ENCODE measurements at regions not wholly inside any gene's neighbourhood (a gene's known extent, or its start where the extent isn't known, plus 50 kb on each side); places are given as distances from the start of the nearest gene placed in this dataset.
A peak's percentile ranks its signal among the peaks of the same experiment; 100 is the strongest.

GRCh38 chr17:51430591-51430990 is 170.2 kb downstream of the UTP18 start:
- Mint-ChIP-seq H3K36me3 (no peaks in the 10 kb centered on the region), H3K9me3 (no peaks in the 10 kb centered on the region), H3K4me1 (peaks cover 57 to 70% (median 64%) of the 10 kb centered on the region in 4 donors), H3K4me3 (peak overlapping the region in 6 of 8 donors; percentile 14 to 78 (median 48)), H3K27ac (peak overlapping the region; percentile 81 to 99 (median 96)), H3K27me3 (no peaks in the 10 kb centered on the region)
- Histone ChIP-seq H3K27ac (ENCODE audit: low read depth, low read length) (peak overlapping the region; percentile 84), H3K4me1 (ENCODE audit: insufficient read depth, low read length) (peaks cover 68% of the 10 kb centered on the region), H3K4me3 (ENCODE audit: low read length in 2 of 2) (no peak overlapping the region), H3K36me3 (ENCODE audit: insufficient read depth, low read length) (no peaks in the 10 kb centered on the region), H3K27me3 (ENCODE audit: insufficient read depth, low read length) (no peaks in the 10 kb centered on the region), H3K9me3 (ENCODE audit: control insufficient read depth in 1 of 2, low read length in 2 of 2) (no peaks in the 10 kb centered on the region)
- ChIA-PET POLR2A (ENCODE audit: partially characterized antibody) (interaction anchor here (1.0 kb wide), 1 partner anchor 9 kb away, joined by 3 read pairs; no protein-coding TSS in a partner anchor), CTCF (ENCODE audit: partially characterized antibody) (interaction anchor here (0.8 to 1.5 kb wide), 2 partner anchors 31 to 59 kb away, joined by 3 to 5 read pairs; no protein-coding TSS in a partner anchor)
- intact Hi-C loops (cut with micrococcal nuclease) = no loop called here
- DNase-seq = peak in 2 of 5 donors; percentile 21 to 50

GRCh38 chr17:51434434-51435170 is 174.3 kb downstream of the UTP18 start:
- peak overlapping the region; percentile 19 to 93 (median 73) for H3K27ac Mint-ChIP-seq
- CTCF ChIA-PET (ENCODE audit: partially characterized antibody) = interaction anchor here (1.1 to 2.5 kb wide), 9 partner anchors 9 to 200 kb away, joined by 3 to 21 read pairs (median 5); no protein-coding TSS in a partner anchor
- intact Hi-C loops (cut with micrococcal nuclease) = loop anchor here (1.0 kb wide), 1 partner anchor 63 kb away; no protein-coding TSS in a partner anchor
- H3K4me3 Mint-ChIP-seq = peak overlapping the region in 7 of 8 donors; percentile 11 to 87 (median 33)
- Histone ChIP-seq H3K27me3 (ENCODE audit: insufficient read depth, low read length) (no peaks in the 10 kb centered on the region), H3K27ac (ENCODE audit: low read depth, low read length) (no peak overlapping the region), H3K36me3 (ENCODE audit: insufficient read depth, low read length) (no peaks in the 10 kb centered on the region), H3K4me1 (ENCODE audit: insufficient read depth, low read length) (peaks cover 62% of the 10 kb centered on the region), H3K4me3 (ENCODE audit: low read length in 2 of 2) (no peak overlapping the region), H3K9me3 (ENCODE audit: control insufficient read depth in 1 of 2, low read length in 2 of 2) (no peaks in the 10 kb centered on the region)
- POLR2A ChIA-PET (ENCODE audit: partially characterized antibody) = no interaction called here
- no peak for DNase-seq
- H3K4me1 Mint-ChIP-seq = peaks cover 36 to 68% (median 49%) of the 10 kb centered on the region in 4 donors
- no peaks in the 10 kb centered on the region for H3K27me3 Mint-ChIP-seq
- no peaks in the 10 kb centered on the region for H3K36me3 Mint-ChIP-seq
- H3K9me3 Mint-ChIP-seq = no peaks in the 10 kb centered on the region

DNA sequence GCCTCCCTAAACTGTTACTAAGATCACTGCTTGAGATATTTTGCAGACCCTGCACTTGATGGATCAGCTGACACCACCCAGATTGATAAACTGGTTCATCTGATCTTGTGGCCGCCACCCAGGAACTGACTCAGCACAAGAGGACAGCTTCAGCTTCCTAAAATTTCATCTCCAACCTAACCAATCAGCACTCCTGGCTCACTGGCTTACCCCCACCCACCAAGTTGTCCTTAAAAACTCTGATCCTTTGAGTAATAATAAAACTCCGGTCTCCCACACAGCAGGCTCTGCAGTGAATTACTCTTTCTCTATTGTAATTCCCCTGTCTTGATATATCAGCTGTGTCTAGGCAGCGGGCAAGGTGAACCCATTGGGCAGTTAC is 174.8 kb downstream of the UTP18 start:
- no peaks in the 10 kb centered on the region for H3K9me3 Mint-ChIP-seq
- Histone ChIP-seq H3K36me3 (ENCODE audit: insufficient read depth, low read length) (no peaks in the 10 kb centered on the region), H3K27ac (ENCODE audit: low read depth, low read length) (peak overlapping the region; percentile 15), H3K4me1 (ENCODE audit: insufficient read depth, low read length) (peaks cover 62% of the 10 kb centered on the region), H3K27me3 (ENCODE audit: insufficient read depth, low read length) (no peaks in the 10 kb centered on the region), H3K9me3 (ENCODE audit: control insufficient read depth in 1 of 2, low read length in 2 of 2) (no peaks in the 10 kb centered on the region), H3K4me3 (ENCODE audit: low read length in 2 of 2) (peak overlapping the region in 1 of 2 donors; percentile 20)
- ChIA-PET POLR2A (ENCODE audit: partially characterized antibody) (no interaction called here), CTCF (ENCODE audit: partially characterized antibody) (interaction anchor here (1.1 to 2.5 kb wide), 12 partner anchors 9 to 199 kb away, joined by 3 to 21 read pairs (median 5); no protein-coding TSS in a partner anchor)
- H3K4me3 Mint-ChIP-seq = peak overlapping the region; percentile 7 to 87 (median 75)
- peaks cover 32 to 67% (median 47%) of the 10 kb centered on the region in 4 donors for H3K4me1 Mint-ChIP-seq
- DNase-seq = peak in 2 of 5 donors; percentile 22 to 63
- peak overlapping the region; percentile 54 to 93 (median 74) for H3K27ac Mint-ChIP-seq
- H3K27me3 Mint-ChIP-seq = no peaks in the 10 kb centered on the region
- no peaks in the 10 kb centered on the region for H3K36me3 Mint-ChIP-seq
- intact Hi-C loops (cut with micrococcal nuclease) = loop anchor here (1.0 kb wide), 1 partner anchor 64 kb away; no protein-coding TSS in a partner anchor

GRCh38 chr17:51435641-51436091 is 175.3 kb downstream of the UTP18 start:
- Mint-ChIP-seq H3K4me3 (peak overlapping the region; percentile 33 to 87 (median 75)), H3K4me1 (peaks cover 27 to 67% (median 45%) of the 10 kb centered on the region in 4 donors), H3K9me3 (no peaks in the 10 kb centered on the region), H3K36me3 (no peaks in the 10 kb centered on the region), H3K27me3 (no peaks in the 10 kb centered on the region), H3K27ac (peak overlapping the region; percentile 54 to 93 (median 74))
- H3K27ac ChIP-seq (ENCODE audit: low read depth, low read length) = peak overlapping the region; percentile 15
- H3K9me3 ChIP-seq (ENCODE audit: control insufficient read depth in 1 of 2, low read length in 2 of 2) = no peaks in the 10 kb centered on the region
- no peaks in the 10 kb centered on the region for H3K27me3 ChIP-seq (ENCODE audit: insufficient read depth, low read length)
- peak overlapping the region in 1 of 2 donors; percentile 20 for H3K4me3 ChIP-seq (ENCODE audit: low read length in 2 of 2)
- ChIA-PET POLR2A (ENCODE audit: partially characterized antibody) (no interaction called here), CTCF (ENCODE audit: partially characterized antibody) (interaction anchor here (0.7 to 2.5 kb wide), 15 partner anchors 8 to 199 kb away, joined by 3 to 21 read pairs (median 4); no protein-coding TSS in a partner anchor)
- intact Hi-C loops (cut with micrococcal nuclease) = loop anchor here (1.0 kb wide), 2 partner anchors 64 to 101 kb away; no protein-coding TSS in a partner anchor
- DNase-seq = peak; percentile 29 to 74 (median 40)
- H3K36me3 ChIP-seq (ENCODE audit: insufficient read depth, low read length) = no peaks in the 10 kb centered on the region
- H3K4me1 ChIP-seq (ENCODE audit: insufficient read depth, low read length) = peaks cover 60% of the 10 kb centered on the region

DNA sequence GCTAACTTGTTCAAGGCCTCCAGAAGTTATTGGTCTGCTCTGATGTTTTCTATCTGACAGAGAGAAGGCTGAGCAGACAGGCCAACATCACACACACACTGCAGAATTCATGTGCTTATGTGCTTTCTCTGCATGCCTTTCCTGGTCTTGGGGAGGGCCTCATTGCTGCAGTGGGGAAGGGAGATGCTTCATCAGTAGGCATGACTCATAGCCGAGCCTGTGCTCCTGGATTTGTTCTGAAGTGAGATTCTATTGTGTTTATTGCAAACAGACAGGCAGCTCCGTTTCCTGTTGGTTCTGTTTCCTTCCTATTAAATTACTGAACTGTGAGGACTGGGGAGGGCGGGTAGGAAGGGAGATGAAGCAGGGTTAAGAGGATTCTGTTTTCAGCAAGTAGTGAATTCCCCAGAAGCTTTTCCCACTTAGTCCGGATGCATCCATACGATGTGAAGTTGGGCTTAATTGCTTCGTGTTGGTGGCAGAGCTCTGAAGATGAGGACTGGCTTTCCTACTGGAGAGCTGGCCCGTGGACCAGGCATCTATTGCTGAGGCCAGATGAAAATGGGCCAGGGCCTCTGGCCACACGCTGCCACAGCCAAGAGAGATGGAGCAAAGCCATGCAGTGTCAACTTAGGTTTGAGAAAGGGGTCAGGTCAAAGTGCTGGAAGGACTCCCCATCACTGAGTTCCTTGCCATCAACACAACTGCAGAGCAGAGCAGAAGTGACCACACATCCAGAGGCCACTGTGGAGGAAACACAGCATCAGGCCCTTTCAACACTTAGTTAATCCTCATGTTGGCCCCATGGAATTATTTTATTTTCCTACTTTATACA is 179.3 kb downstream of the UTP18 start:
- peaks cover 0 to 6% of the 10 kb centered on the region in 2 donors for H3K36me3 Mint-ChIP-seq
- intact Hi-C loops (cut with micrococcal nuclease) = no loop called here
- no peaks in the 10 kb centered on the region for H3K27me3 ChIP-seq (ENCODE audit: insufficient read depth, low read length)
- no peak overlapping the region for H3K27ac ChIP-seq (ENCODE audit: low read depth, low read length)
- H3K4me3 ChIP-seq (ENCODE audit: low read length in 2 of 2) = no peak overlapping the region
- no peak for DNase-seq
- POLR2A ChIA-PET (ENCODE audit: partially characterized antibody) = interaction anchor here (1.2 kb wide), 1 partner anchor 9 kb away, joined by 3 read pairs; no protein-coding TSS in a partner anchor
- peaks cover 44% of the 10 kb centered on the region for H3K4me1 ChIP-seq (ENCODE audit: insufficient read depth, low read length)
- peak overlapping the region in 2 of 8 donors; percentile 43 to 53 for H3K4me3 Mint-ChIP-seq
- no peaks in the 10 kb centered on the region for H3K27me3 Mint-ChIP-seq
- CTCF ChIA-PET (ENCODE audit: partially characterized antibody) = interaction anchor here (2.3 kb wide), 1 partner anchor 22 kb away, joined by 12 read pairs; no protein-coding TSS in a partner anchor
- no peaks in the 10 kb centered on the region for H3K9me3 ChIP-seq (ENCODE audit: control insufficient read depth in 1 of 2, low read length in 2 of 2)
- no peaks in the 10 kb centered on the region for H3K9me3 Mint-ChIP-seq
- H3K4me1 Mint-ChIP-seq = peaks cover 22 to 50% (median 32%) of the 10 kb centered on the region in 4 donors
- H3K27ac Mint-ChIP-seq = peak overlapping the region in 6 of 7 donors; percentile 27 to 86 (median 74)
- no peaks in the 10 kb centered on the region for H3K36me3 ChIP-seq (ENCODE audit: insufficient read depth, low read length)

DNA sequence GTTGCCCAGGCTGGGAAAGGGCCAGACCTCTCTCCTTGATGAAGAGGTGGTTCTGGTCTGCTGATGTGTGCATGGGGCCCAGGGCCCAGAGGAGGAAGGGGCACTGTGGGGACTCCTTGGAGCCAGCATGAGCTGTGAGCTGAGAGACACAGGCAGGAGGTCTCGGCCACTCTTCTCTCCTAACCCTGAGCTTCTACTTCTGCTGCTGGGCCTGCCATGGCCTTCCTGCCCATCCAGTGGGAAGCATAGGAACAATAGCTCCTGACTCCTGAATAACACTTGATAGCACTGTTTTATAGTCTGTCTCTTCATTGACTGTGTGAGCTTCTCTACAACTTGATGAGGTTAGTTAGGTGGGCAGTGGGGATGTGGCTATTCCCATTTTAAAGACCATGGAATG is 181.1 kb downstream of the UTP18 start:
- Histone ChIP-seq H3K36me3 (ENCODE audit: insufficient read depth, low read length) (no peaks in the 10 kb centered on the region), H3K27ac (ENCODE audit: low read depth, low read length) (no peak overlapping the region), H3K27me3 (ENCODE audit: insufficient read depth, low read length) (no peaks in the 10 kb centered on the region), H3K9me3 (ENCODE audit: control insufficient read depth in 1 of 2, low read length in 2 of 2) (no peaks in the 10 kb centered on the region), H3K4me3 (ENCODE audit: low read length in 2 of 2) (no peak overlapping the region), H3K4me1 (ENCODE audit: insufficient read depth, low read length) (peaks cover 27% of the 10 kb centered on the region)
- H3K4me1 Mint-ChIP-seq = peaks cover 18 to 41% (median 24%) of the 10 kb centered on the region in 4 donors
- DNase-seq = no peak
- H3K27ac Mint-ChIP-seq = peak overlapping the region in 1 of 7 donors; percentile 12
- ChIA-PET CTCF (ENCODE audit: partially characterized antibody) (interaction anchor here (1.9 kb wide), 1 partner anchor 20 kb away, joined by 7 read pairs; no protein-coding TSS in a partner anchor), POLR2A (ENCODE audit: partially characterized antibody) (no interaction called here)
- H3K27me3 Mint-ChIP-seq = peaks cover 0 to 2% of the 10 kb centered on the region in 2 donors
- H3K4me3 Mint-ChIP-seq = no peak overlapping the region
- intact Hi-C loops (cut with micrococcal nuclease) = no loop called here
- peaks cover 0 to 6% of the 10 kb centered on the region in 2 donors for H3K36me3 Mint-ChIP-seq
- peaks cover 0 to 3% (median 0%) of the 10 kb centered on the region in 8 donors for H3K9me3 Mint-ChIP-seq

Measured in CD4-positive, alpha-beta memory T cell (primary cell).